Right ventricle myocardium superior (tissue), 1 donor: ENCODE measurements at regions not wholly inside any gene's neighbourhood (a gene's known extent, or its start where the extent isn't known, plus 50 kb on each side); places are given as distances from the start of the nearest gene placed in this dataset.
A peak's percentile ranks its signal among the peaks of the same experiment; 100 is the strongest.

Experiments used
- ATAC-seq: fragments of 200-7000 bp; cut with Tn5 transposase; one replicate; pipeline ENCODE4 v1.9.1; 2020; ENCODE audit warnings: mild to moderate bottlenecking; ENCODE audit not compliant: poor library complexity
- DNase-seq: peaks from one replicate; pipeline ENCODE4 v3.0.0-alpha.2; 2020
- intact Hi-C: fragments of 100-400 bp; cut with DNase I; formaldehyde crosslinking; loops from one replicate; pipeline ENCODE4 v1.11.2; 2022
- donor health status: DM: no; HTN: yes; CAD: no; lungs with severe emphysema.

DNA sequence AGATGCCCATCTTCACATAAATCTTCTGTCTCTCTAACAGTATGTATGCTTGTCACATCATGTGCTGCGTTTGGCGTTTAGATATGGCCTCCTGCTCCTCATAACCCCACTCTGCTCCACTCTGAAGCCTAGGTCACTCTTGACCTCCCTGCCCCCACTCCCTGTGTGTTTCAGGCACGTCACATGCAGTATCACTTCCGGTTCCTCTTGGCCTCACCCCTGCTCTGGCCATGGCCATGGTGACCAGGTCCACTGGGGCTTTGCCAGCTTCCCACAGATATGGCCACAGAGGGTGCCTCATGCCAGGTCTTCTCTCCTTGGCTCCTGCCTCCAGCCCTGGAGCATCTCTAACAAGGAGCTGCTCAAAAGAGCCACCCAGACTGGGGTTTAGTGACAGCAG, 160.0 kb downstream of the RNF152 start:
- intact Hi-C loops: no loop called here
- peak; percentile 8 for ATAC-seq
- DNase-seq: peak; percentile 52

DNA sequence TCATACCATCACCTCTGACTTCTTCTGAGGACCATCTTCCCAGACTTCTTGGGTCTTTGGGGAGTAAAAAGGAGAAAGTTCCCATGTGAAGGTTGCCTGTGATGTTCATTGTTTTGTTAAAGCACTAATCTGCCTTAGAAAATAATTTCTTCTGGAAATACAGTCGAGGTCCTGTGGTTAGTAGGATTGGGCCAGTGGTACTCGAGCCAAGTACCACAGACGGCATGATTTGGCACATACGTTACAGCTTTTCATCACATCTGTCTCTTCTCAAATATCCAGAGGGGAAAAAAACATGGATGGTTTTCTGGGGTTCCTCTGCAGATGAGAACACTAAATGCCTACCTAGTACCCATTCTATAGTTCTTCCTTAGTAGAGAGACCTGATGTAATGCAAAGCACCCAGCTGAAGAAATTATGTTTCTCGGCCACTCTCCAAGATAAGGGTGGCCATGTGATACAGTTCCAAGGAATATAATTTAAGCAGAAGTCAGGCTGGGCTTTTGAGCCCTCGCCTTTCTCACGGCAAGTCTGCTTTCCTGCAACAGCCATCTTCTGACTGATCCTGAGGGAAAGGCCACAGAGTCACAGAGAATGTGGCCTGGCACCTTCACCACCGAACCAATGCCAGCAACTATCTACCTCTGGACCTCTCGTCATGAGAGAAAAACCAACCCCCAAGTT, 161.0 kb downstream of the RNF152 start:
- ATAC-seq (peak; percentile 77), DNase-seq (no peak)
- intact Hi-C loops: no loop called here

DNA sequence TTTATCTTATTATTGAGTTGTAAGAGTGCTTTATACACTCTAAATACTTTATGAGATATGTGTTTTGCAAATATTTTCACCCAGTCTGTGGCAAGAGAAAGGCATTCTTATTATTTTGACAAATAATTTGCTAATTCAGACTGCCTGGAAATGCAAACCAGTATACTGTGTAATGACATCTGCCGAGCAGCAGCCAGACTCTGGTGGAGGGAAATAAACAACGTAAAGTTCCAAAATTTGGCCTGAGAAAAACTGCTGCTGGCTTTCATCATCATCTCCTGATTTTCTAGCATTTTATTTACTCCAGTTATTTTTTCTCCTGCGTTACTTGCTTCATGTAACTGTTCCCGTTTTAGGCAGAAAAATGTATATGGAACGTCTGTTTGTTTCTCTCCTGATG, 161.6 kb downstream of the RNF152 start:
- ATAC-seq (peak; percentile 33), DNase-seq (no peak)
- intact Hi-C loops: no loop called here

DNA sequence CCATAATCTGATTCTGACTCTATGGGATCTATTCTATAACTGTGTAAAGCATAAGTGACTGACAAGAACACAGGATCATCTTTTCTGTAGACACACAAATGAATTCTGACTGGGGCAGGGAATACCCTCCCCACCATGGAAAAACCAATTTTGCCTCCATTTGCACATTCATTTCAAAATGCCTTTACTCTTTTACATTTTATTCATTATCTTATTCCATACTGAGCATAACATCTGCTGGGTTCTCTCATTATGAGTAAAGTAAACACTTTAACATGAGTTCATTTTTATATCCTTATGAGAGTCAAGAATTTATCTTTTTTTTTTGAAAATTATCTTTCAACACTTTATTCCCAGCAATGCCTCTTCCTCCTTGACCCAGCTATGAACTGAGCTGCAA, 163.5 kb downstream of the RNF152 start:
- no peak for ATAC-seq
- DNase-seq: no peak
- intact Hi-C loops: no loop called here

DNA sequence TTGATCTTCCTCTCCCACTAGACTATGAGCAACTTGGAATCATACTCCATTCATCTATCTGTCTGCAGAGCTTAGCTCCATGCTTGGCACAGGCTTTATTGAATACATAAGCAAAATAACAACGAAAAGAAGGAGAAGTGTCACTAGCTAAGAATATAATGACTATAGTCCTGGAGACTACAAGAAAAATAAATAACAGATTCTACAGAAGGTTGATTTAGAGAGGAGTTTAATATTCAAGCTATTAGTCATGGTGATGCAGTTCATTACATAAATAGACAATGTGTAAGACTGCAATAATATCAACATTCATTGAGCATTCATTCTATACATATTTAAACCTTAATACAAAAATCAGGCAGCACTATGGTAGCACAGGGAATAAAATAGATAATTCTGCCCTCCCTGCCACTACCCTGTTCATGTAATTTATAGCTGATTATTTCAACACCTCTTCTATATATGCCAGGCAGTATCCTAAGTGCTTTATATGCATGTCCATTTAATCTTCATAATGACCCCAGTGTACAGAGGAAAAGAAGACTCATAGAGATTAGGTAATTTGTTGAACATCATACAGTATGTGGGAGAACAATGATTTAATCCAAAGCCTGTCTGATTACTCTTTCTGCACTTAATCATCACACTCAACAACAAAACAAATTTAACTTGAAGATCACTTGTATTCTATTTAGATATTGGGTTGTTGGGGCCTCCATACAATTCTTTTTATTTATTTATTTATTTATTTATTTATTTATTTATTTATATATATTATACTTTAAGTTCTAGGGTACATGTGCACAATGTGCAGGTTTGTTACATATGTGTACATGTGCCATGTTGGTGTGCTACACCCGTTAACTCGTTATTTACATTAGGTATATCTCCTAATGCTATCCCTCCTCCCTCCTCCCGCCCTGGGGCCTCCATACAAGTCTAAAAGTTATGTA, 165.3 kb downstream of the RNF152 start:
- intact Hi-C loops: no loop called here
- DNase-seq (no peak), ATAC-seq (no peak)

DNA sequence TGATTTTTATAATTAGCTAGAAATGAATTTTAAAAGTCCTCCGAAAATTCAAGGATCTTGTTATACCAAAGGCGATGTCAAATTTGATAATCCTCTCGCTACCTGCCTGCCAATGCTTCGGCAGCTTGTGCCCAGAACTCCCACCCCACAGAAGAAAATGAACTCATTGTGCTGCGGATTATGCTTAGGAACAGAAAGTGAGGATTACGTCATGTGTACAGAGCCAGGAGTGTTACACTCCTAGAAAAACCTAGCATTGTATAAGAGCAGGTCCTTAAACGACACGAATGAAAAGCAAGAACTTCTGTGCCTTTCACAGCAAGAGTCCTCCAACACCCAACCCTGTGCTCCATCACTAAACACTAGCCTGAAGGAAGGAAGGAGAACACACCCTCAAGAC, 168.3 kb downstream of the RNF152 start:
- intact Hi-C loops: no loop called here
- ATAC-seq (no peak), DNase-seq (no peak)

DNA sequence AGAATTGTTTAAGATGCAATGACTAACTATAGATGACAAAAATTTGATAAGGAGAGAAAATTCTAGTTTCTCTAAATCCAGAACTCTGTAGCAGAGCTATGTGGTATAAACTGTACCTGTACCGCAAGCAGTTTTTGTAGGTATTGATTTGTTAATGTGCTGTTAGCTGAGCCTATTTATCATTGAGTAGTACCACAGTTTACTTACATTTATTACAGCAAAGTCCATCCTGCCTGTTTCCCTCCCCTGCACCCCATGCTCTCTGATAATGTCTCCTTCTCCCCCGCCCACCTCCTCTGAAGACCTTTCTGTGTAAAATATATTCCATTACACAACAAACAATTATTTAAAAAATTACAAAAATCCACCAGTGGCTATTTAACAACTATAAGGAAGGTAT, 170.6 kb downstream of the RNF152 start:
- DNase-seq (no peak), ATAC-seq (no peak)
- intact Hi-C loops: no loop called here

DNA sequence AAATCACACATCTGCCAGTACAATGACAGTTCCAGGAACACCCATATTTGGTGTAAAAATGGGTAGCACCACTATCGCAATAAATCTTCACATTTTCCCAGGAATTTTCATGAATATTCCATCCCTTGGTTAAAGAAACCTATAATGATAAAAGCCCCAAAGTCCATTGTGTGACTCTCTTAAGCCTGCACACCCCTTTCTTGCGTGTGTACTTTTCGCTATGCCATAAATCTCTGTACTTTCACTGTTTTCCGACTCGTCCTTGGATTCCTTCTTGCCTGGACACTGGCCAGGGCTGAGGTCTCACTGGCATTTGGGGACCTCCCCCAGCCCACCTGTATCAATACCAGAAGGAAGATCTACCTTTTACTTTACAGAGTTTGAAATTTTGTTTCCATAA, 172.3 kb downstream of the RNF152 start:
- DNase-seq (no peak), ATAC-seq (no peak)
- intact Hi-C loops: no loop called here

DNA sequence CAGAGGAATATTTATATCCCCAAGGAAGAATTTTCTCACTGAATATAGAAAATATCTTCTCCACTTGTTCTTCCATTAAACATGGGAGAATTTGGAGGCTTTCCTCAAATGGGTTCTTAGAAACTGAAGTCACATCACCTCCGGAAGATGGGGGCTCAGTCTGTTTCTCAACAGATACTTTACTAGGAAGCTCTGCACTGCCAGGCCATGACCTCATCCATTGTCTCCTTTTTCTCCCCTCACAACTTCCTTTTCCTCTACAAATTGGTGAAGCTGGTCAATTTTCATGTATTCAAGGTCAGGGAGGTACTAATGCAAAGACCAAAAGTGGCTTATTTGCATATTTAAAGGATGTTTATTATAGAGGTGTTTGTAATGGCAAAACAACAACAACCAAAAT, 173.1 kb downstream of the RNF152 start:
- intact Hi-C loops: no loop called here
- DNase-seq (no peak), ATAC-seq (no peak)

DNA sequence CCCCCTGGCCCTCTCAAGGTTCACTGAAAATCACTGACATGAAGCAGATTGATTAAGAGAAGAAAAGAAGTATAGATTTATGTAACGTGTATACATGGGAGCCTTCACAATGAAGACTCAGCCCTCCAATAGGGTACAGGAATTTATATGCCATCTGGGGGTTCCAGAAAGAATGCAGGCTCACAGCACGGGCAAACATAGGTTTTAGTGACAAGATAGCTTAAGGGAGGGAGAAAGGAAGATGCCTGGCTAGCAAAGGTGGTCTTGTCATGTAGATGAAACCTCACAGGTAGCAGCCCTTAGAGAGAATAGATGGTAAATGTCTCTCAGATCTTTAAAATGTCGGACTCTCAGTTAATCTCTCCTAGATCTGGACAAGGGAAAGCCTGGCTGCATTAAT, 173.9 kb downstream of the RNF152 start:
- no peak for ATAC-seq
- DNase-seq: no peak
- intact Hi-C loops: no loop called here

DNA sequence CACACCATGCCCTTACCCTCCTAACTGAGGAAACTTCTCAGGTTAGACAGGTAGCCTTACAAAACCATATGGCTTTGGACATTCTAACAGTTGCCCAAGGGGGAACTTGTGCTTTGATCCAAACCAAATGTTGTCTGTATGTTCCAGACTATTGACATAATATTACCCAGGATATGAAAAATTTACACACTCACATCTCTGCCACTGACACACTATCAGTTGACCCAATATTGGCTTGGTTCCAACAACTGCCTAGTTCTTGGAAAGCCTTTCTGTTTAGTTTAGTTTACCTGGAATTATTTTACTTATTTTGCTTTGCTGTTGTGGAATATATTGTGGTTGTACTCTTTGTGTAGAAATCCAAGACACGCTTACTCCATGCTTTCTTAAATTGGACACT, 178.4 kb downstream of the RNF152 start:
- intact Hi-C loops: no loop called here
- DNase-seq: no peak
- no peak for ATAC-seq

DNA sequence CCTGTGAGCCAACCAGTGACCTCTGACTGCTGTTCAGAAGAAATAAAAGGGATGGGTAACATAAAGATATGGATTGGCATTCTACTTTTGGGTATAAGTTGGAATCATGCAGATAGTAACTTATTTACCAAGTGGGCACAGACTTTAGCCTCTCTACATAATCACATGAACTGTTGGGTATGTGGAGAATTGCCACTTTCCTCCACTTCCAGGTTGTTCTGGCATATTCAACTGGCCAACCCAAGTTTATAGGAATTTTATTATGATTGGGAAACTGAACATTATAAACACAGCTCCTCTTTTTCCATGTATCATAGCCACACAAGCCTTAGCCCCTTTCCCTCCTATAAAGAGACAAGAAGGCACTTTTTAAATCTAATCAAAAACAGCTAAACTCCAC, 179.3 kb downstream of the RNF152 start:
- no peak for ATAC-seq
- intact Hi-C loops: no loop called here

DNA sequence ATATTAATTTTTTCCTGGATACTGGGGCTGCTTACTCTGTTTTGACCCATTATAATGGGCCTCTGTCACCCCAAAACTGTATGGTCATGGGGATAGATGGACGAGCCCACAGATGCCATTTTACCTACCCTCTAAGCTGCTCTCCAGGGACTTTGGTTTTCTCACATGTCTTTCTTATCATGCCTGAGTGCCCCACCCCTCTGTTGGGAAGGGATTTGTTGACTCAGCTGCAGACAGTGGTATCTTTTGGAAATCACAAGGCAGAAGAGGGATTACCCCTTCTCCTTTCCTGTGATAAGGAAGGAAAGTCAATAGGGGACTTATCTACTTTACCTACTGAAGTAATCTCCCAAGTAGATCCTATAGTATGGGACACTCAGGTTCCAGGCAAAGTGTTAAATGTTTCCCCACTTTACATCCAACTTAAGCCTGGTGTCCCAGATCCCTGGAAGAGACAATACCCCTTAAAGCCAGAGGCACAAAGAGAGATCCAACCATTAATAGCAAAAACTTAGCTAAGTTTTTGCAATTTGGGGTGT, 182.7 kb downstream of the RNF152 start:
- intact Hi-C loops: no loop called here
- ATAC-seq (no peak), DNase-seq (no peak)

More for the DNA sequence above, 179.3 kb downstream of the RNF152 start:
- DNase-seq: no peak

DNA sequence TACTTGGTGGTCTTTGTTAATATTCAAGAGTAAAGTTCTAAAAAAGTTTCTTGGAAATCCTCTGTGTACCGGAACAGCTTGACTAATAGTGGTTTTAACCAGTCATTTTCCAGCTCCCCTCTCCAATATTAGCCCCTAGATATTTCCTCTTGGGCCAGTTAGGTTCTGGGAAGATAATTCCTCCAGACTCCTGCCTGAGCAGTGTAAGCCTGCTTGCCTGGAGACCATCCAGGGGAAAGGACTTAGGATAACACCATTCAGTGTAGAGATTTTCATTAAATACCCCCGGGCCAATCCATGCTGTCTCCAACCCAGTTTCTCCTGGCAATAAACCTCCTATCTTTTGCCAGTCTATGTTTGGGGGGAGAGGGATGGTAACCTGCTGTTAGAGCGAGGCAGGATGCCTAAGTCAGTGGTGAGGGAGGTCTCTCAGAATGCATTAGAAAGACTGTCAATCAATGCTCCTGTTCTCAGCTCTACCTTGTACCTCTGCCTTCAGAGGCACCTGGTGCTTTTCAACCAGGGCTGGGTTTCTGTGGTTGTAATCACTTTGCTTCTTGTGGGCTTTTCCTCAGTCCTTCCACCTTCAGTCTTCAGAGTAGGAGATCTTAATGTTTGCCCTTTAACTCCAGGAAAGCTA, 186.4 kb downstream of the RNF152 start:
- DNase-seq: no peak

DNA sequence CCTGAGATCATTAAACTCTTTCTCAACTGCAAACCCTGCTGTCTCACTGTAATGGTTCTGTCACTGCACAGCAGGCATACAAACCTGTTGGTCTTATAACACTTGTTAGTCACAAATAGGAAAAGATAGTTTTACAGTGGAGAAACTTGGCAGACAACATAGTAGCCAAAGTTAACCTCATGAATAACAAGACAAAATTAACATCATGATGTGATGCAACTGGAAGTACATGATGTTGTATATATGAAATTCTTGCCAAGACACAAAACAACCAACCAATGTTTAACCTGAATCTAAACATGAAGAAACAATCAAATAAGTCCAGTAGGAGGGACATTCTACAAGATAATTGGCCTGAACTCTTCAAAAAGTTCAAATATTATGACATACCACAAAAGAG, 189.3 kb downstream of the RNF152 start:
- DNase-seq: no peak
- intact Hi-C loops: no loop called here
- no peak for ATAC-seq

More for the DNA sequence above, 186.4 kb downstream of the RNF152 start:
- intact Hi-C loops: no loop called here
- ATAC-seq: no peak

DNA sequence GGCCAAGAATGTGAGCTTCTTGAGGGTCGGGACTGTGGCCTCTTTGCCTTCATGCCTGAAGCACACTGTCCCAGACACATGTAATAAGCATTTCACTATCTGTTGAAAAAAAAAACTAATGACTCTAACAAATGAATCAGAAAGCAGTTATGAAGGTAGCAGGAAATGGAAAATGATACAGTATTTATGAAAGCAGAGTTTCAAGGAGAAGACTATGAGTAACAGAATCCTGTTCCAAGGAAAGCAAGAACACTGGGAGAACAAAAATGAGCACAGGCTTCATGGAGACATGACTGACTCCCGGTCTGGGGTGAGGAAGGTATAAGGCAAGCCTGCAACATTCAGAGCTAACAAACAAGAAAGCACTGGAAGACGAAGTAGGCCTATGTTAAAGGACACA, 190.8 kb downstream of the RNF152 start:
- intact Hi-C loops: no loop called here

DNA sequence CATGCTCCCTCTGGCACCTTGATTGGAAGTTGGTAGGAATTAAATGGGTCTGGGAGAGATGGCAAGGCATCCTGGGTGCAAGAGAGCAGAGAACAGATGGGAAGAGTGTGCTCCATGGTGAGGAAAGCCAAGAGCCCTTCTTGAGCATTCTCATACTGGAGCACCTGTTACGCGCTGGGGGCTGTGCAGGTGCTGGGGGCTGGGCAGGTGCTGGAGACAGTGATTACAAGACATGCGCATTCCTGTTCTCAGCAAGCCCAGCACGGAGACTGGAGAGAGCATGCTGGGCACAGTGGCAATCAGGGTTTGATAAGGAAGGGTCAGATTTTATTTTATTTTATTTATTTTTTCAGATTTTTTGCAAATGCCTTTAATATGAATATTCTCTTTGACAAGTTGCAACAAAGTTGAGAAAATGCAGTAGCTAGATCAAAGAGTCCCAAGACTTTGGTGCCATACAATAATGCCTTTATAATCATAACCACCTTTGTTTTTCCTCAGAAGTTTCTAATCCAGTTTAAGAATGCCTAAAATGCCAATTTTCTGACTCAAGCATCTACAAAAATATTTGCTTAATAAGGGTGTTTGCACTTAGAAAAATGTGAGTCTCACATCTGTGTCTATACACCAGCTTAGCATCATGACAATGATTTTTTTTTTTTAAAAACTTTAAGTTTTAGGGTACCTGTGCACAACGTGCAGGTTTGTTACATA, 193.3 kb downstream of the RNF152 start:
- DNase-seq: no peak
- no peak for ATAC-seq
- intact Hi-C loops: loop anchor here (10.0 kb wide), 1 partner anchor 55 kb away; no protein-coding TSS in a partner anchor

More for the DNA sequence above, 190.8 kb downstream of the RNF152 start:
- no peak for ATAC-seq
- DNase-seq: no peak

DNA sequence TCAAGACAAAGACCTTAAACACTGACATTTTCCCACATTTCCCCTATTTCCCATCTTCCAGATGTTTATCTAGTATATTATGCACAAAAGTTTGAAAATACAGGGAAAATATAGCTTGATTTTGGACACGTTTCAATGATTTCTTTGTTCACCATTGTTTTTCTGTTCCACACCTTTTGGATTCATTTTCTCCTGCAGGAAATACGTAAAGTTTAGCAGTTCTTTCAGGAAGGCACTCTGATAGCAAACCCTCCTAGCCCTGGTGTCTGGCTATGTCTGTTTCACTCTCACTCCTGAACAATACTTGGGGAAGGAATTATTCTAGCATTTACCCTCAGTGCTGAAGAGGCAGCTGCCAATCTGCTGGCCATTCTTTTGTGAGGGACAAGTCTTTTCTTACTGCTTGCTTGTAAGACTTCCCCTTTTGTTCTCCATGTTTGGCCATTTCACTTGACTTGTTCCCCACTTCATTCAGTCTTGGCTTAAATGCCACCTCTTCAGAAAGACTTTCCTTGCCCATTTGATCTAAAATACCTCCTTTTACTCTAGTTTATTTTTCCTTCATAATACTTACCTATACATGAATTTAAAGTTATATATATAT, 195.4 kb downstream of the RNF152 start:
- ATAC-seq (no peak), DNase-seq (no peak)
- intact Hi-C loops: loop anchor here (10.0 kb wide), 1 partner anchor 57 kb away; no protein-coding TSS in a partner anchor
